GM10266 (cell line): ENCODE measurements at regions not wholly inside any gene's neighbourhood (a gene's known extent, or its start where the extent isn't known, plus 50 kb on each side); places are given as distances from the start of the nearest gene placed in this dataset.

Experiments used
- DNase-seq: peaks from one replicate; pipeline ENCODE4 v3.0.0; 2012; ENCODE audit errors: extremely low spot score
- TF ChIP-seq, protein P1 (sequence below): IDR thresholded peaks from 2 replicates; pipeline ENCODE4 v1.5.1; 2012; ENCODE audit warnings: mild to moderate bottlenecking, low read depth; ENCODE audit not compliant: control insufficient read depth, insufficient read depth; ENCODE audit errors: missing control alignments

DNA sequence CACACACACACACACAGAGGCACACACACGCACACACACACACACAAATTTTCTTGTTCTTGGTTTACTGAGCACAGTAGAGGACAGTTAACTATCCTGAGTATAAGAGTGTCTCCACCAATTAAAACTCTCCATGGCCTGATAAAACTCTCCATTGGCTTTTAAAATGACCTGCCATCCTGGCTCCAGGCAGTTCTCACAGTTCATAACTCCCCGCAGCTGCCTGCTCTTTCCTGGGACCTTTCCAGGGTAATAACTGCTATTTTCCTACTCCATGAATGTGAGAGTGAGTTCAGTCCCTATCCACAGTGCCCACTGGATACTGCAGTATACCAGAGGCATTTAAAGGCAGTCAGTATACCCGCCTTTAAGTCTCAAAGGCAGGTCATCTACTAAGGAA lies 351.5 kb downstream of the PLPP3 start:
- TF ChIP-seq, protein P1, sequence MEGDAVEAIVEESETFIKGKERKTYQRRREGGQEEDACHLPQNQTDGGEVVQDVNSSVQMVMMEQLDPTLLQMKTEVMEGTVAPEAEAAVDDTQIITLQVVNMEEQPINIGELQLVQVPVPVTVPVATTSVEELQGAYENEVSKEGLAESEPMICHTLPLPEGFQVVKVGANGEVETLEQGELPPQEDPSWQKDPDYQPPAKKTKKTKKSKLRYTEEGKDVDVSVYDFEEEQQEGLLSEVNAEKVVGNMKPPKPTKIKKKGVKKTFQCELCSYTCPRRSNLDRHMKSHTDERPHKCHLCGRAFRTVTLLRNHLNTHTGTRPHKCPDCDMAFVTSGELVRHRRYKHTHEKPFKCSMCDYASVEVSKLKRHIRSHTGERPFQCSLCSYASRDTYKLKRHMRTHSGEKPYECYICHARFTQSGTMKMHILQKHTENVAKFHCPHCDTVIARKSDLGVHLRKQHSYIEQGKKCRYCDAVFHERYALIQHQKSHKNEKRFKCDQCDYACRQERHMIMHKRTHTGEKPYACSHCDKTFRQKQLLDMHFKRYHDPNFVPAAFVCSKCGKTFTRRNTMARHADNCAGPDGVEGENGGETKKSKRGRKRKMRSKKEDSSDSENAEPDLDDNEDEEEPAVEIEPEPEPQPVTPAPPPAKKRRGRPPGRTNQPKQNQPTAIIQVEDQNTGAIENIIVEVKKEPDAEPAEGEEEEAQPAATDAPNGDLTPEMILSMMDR = no peak
- no peak for DNase-seq

DNA sequence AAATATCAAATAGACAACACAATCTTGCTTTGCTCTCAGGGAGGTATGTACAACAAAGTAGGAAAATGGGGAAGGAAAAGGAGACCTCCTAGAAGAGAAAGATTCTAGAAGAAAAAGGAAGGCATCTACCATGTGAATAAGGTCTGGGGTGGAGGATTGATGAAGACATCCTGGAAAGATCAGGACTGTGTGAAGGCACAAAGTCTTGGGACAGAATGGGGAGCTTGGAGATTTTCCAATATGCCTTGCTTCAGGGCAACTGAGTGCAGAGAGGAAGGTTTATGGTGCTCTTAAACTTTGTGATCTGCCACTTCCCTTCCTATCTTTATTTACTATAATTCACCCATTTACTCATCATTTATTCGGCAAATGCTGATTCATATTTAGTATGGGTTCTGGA lies 352.0 kb downstream of the PLPP3 start:
- TF ChIP-seq, protein P1 = no peak
- no peak for DNase-seq

DNA sequence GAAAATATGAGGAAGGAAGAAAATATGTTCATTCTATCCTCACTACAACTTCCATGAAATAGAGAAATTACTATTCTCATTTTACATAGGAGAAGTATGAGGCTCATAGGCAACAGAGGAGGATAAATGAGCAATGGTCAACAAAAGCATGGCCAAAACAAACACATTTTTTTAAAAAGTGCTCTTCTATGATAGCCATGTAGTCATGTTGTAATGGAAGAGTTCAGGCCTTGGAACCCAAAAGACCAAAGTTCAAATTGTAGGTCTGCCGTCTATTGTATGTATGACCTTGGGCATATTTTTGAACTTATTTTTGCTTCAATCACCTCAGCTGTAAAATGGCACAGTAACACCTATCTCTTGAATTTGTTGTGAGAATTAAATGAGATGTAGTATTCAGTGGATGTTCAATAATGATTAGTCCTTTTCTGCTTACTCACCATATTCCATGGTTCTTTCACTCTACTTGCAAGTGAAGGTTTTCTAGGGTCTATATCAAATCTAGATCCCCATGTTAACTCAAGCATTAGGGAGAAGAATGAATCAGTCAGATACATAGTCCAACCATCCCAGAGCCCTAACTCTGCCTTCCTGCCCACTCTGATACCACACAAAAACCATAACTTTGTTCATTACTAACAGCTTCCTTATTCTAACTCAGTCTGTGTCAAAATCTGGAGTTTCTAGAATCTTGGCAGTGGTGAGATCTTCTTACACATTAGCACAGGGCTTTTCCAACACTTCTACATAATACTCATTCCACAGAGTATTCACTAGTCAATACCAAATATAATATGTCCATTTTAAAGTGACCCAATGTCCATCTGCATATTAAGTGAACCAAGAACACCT lies 353.2 kb downstream of the PLPP3 start:
- TF ChIP-seq, protein P1 = no peak
- no peak for DNase-seq

- TF ChIP-seq, protein P1 = no peak
- no peak for DNase-seq
Measured at GRCh38 chr1:56223968-56224367, 355.4 kb downstream of the PLPP3 start.

DNA sequence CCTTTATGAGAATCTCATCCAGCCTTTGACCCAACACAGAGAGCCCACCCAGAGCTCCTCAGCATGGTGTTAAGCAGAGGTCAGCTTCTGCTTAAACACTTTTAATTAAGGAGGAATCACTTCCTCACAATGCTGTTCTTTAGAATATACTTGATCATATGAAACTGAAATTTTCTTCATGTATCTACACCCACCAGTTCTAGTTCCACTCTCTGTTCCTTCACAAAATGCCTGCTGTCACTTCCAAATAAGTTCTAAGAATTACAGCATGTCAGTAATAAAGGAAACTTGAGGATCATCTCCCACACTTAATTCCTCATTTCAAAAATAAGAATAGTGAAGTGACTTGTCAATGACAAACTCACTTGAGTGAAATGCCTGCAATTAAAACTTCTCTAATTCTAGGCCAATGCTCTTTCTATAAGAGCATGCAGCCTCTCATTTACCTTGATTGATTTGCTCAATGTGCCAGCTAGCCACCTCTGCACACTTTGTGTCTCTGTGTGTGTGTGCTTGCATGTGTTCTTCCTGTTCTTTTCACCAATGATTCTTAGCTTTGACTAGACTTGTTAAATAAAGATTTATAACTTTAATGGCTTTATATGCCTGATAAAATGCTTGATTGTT lies 356.3 kb downstream of the PLPP3 start:
- TF ChIP-seq, protein P1 = no peak
- no peak for DNase-seq

DNA sequence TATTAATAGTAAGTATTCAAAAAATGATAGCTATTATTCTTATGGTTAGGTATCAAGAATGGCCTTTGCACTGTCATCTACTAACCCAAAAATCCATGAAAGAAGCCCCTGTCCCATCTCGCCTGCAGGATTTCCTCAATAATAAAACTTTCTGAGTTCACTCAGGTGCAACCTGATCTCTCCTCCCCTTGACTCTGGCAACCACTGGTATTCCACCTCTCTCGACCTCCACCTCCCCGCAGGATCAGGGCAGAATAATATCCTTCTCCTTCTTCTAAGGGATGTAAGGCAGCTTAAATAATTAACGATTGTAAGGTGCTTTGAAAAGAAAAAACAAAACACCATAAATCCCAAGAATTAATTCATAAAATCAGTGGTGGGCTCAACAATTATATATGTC lies 359.3 kb downstream of the PLPP3 start:
- TF ChIP-seq, protein P1 = no peak

DNA sequence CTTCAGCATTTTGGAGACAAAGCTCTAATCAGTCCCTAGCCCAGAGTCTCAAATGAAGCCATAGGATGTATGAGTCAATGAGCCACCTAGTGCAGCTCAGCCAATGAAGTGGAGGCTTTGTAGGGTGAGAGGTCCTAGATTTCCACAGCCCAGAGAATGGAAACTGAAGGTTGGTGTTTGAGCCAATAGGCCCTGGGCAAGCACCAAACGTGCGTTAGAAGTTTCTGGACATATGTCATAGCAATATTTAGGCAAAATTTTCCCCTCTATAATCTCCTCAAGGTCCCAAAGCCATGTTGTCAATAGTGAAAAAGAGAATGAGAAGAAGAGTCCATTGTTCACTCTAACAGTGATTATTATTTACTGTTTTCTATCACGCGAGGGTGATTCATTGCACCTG lies 361.3 kb downstream of the PLPP3 start:
- TF ChIP-seq, protein P1 = no peak
- DNase-seq = no peak

More for the DNA sequence above, 359.3 kb downstream of the PLPP3 start:
- no peak for DNase-seq
